Ovary (tissue), 3 donors: ENCODE measurements at regions not wholly inside any gene's neighbourhood (a gene's known extent, or its start where the extent isn't known, plus 50 kb on each side); places are given as distances from the start of the nearest gene placed in this dataset.

Source experiments
- POLR2A ChIP-seq: fragments of 450-650 bp; IDR thresholded peaks from one replicate; pipeline ENCODE4 v1.6.1; 2017; ENCODE audit warnings: antibody characterized with exemption, mild to moderate bottlenecking, moderate library complexity
- TF ChIP-seq, protein P1 (sequence below), 3 donors: fragments of 450-650 bp in 2 of 3; fragments of 200-600 bp in 1 of 3; IDR thresholded peaks; one replicate each; pipeline versions ENCODE4 v1.5.1 to v1.8.0; 2016 to 2022; ENCODE audit warnings: antibody characterized with exemption in 3 of 3, mild to moderate bottlenecking in 1 of 3
- donor health status: DM: no; HTN: no; CAD: no.

DNA sequence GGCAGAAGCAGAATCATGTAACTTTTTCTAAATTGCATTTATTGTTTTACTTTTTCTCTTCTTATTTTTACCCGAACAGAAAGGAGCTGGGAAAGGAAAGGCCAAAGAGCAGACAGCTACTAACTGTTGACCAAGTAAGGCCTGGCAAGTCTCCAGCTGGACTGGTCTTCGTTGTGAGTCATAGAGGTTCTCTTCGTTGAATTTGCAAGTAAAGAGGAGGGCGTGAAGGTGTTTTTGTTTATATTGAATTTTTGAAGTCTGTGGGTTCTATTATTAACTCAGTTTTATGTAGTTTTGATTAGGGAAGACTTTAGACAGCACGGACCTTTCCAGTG, 416.5 kb upstream of the CCNH start:
- TF ChIP-seq, protein P1, sequence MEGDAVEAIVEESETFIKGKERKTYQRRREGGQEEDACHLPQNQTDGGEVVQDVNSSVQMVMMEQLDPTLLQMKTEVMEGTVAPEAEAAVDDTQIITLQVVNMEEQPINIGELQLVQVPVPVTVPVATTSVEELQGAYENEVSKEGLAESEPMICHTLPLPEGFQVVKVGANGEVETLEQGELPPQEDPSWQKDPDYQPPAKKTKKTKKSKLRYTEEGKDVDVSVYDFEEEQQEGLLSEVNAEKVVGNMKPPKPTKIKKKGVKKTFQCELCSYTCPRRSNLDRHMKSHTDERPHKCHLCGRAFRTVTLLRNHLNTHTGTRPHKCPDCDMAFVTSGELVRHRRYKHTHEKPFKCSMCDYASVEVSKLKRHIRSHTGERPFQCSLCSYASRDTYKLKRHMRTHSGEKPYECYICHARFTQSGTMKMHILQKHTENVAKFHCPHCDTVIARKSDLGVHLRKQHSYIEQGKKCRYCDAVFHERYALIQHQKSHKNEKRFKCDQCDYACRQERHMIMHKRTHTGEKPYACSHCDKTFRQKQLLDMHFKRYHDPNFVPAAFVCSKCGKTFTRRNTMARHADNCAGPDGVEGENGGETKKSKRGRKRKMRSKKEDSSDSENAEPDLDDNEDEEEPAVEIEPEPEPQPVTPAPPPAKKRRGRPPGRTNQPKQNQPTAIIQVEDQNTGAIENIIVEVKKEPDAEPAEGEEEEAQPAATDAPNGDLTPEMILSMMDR (IDR thresholded peaks at IDR 0.05) = no peak
- TF ChIP-seq POLR2A = no peak
